Sigmoid colon (tissue), 6 donors: ENCODE measurements at regions not wholly inside any gene's neighbourhood (a gene's known extent, or its start where the extent isn't known, plus 50 kb on each side); places are given as distances from the start of the nearest gene placed in this dataset.

Source experiments
- DNase-seq: peaks from one replicate; pipeline ENCODE4 v3.0.0-alpha.2; 2019
- H3K27ac ChIP-seq, 4 donors: fragments of 200-600 bp; sonication (generic); one replicate each; pipeline ENCODE4 v1.5.1; 2016 to 2019; ENCODE audit warnings: mild to moderate bottlenecking in 1 of 4
- H3K27me3 ChIP-seq, 3 donors: fragments of 200-600 bp; sonication (generic); one replicate each; pipeline ENCODE4 v1.5.1; 2019; ENCODE audit warnings: mild to moderate bottlenecking in 1 of 3
- H3K36me3 ChIP-seq, 4 donors: fragments of 200-600 bp; sonication (generic); one replicate each; pipeline ENCODE4 v1.5.1; 2016 to 2019
- H3K4me1 ChIP-seq, 4 donors: fragments of 200-600 bp; sonication (generic); one replicate each; pipeline ENCODE4 v1.5.1; 2017 to 2019
- H3K4me3 ChIP-seq, 4 donors: fragments of 200-600 bp; sonication (generic); one replicate each; pipeline ENCODE4 v1.5.1; 2017 to 2019; ENCODE audit warnings: mild to moderate bottlenecking in 2 of 4, moderate library complexity in 1 of 4
- H3K9me3 ChIP-seq, 4 donors: fragments of 200-600 bp in 3 of 4; sonication (generic) in 3 of 4; one replicate each; pipeline versions ENCODE4 v1.5.1 to v1.6.1; 2013 to 2019
- CTCF ChIP-seq, 4 experiments: fragments of 450-650 bp in 3 of 4; fragments of 200-600 bp in 1 of 4; IDR thresholded peaks; one replicate each; pipeline ENCODE4 v1.5.1; 2016 to 2019; ENCODE audit warnings: antibody characterized with exemption in 4 of 4, mild to moderate bottlenecking in 3 of 4, moderate library complexity in 2 of 4
- EP300 ChIP-seq, 4 donors: sonication (generic); formaldehyde crosslinking; IDR thresholded peaks; one replicate each; pipeline ENCODE4 v1.6.1; 2017; ENCODE audit warnings: antibody characterized with exemption in 4 of 4
- POLR2A ChIP-seq, 2 donors: fragments of 450-650 bp; IDR thresholded peaks; one replicate each; pipeline ENCODE4 v1.6.1; 2016; ENCODE audit warnings: antibody characterized with exemption in 2 of 2, mild to moderate bottlenecking in 2 of 2, moderate library complexity in 2 of 2
- POLR2AphosphoS5 ChIP-seq, 4 donors: sonication (generic); formaldehyde crosslinking; IDR thresholded peaks; one replicate each; pipeline ENCODE4 v1.6.1; 2017; ENCODE audit warnings: antibody characterized with exemption in 4 of 4
- WGBS, 2 donors: extraction: QIAGEN DNeasy Blood & Tissue Kit; methylation state at CpG; one replicate each; pipeline ENCODE4 v1.1.7; 2013; 5-methylcytosine and 5-hydroxymethylcytosine counted together
- intact Hi-C: fragments of 100-400 bp; cut with DNase I; formaldehyde crosslinking; loops from one replicate; pipeline ENCODE4 v1.15.1; 2023
- donor health status: healthy with polysubstance abuse.
- donor health status: healthy.

DNA sequence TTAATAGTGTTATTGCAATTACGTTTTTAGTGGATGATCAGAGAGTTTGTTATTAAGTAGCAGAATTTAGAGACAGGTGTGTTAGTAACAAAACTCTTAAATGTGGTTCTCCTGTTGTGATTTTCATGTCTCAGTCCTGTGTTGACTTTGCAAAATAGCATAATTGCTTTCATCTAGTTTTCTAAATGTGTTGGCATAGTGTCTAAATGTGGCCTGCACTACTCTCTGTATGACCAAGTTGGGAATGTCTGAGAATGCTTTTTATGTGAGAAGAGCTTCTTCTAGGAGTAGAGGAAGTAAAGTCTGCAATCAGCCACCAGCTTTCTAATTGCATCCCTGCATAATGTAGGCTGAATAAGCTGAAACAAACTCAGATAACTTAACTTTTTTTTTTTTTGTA lies 158.6 kb upstream of the FAT1 start:
- no peaks in the 10 kb centered on the region for H3K4me1 ChIP-seq
- intact Hi-C loops = no loop called here
- TF ChIP-seq POLR2A (IDR thresholded peaks at IDR 0.05) (no peak), POLR2AphosphoS5 (IDR thresholded peaks at IDR 0.05) (no peak), EP300 (IDR thresholded peaks at IDR 0.05) (no peak), CTCF (IDR thresholded peaks at IDR 0.05) (no peak)
- H3K27me3 ChIP-seq = no peaks in the 10 kb centered on the region
- no peak overlapping the region for H3K27ac ChIP-seq
- WGBS, 2 donors = 78 to 86% methylated on average over 1 of the region's 1 CpG
- H3K36me3 ChIP-seq = no peaks in the 10 kb centered on the region
- no peak overlapping the region for H3K4me3 ChIP-seq
- DNase-seq = no peak
- no peaks in the 10 kb centered on the region for H3K9me3 ChIP-seq

GRCh38 chr4:186885289-186885688 lies 161.6 kb upstream of the FAT1 start:
- Histone ChIP-seq H3K4me3 (no peak overlapping the region), H3K4me1 (no peaks in the 10 kb centered on the region), H3K9me3 (no peaks in the 10 kb centered on the region), H3K36me3 (no peaks in the 10 kb centered on the region), H3K27ac (no peak overlapping the region), H3K27me3 (no peaks in the 10 kb centered on the region)
- intact Hi-C loops = no loop called here
- no peak for DNase-seq
- 80 to 85% methylated on average over 6 of the region's 6 CpGs for WGBS, 2 donors
- TF ChIP-seq CTCF (IDR thresholded peaks at IDR 0.05) (no peak), POLR2A (IDR thresholded peaks at IDR 0.05) (no peak), EP300 (IDR thresholded peaks at IDR 0.05) (no peak), POLR2AphosphoS5 (IDR thresholded peaks at IDR 0.05) (no peak)

DNA sequence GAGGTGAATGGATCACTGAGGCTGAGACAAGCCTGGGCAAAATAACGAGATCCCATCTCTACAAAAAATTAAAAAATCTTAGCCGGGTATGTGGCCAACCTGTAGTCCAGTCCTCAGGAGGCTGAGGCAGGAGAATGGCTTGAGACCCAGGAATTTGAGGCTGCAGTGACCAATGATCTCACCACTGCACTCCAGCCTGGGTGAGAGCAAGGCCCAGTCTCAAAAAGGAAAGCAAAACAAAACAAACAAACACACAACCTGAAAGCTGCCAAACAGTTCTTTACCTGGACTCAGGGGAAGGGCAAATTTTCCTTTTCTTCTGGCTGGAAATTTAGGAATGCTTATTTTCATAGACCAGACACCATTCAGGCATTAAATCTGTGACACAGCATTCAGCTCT lies 163.1 kb upstream of the FAT1 start:
- no peak for DNase-seq
- Histone ChIP-seq H3K9me3 (no peaks in the 10 kb centered on the region), H3K4me1 (no peaks in the 10 kb centered on the region), H3K4me3 (no peak overlapping the region), H3K27me3 (no peaks in the 10 kb centered on the region), H3K36me3 (no peaks in the 10 kb centered on the region), H3K27ac (no peak overlapping the region)
- TF ChIP-seq EP300 (IDR thresholded peaks at IDR 0.05) (no peak), POLR2A (IDR thresholded peaks at IDR 0.05) (no peak), POLR2AphosphoS5 (IDR thresholded peaks at IDR 0.05) (no peak), CTCF (IDR thresholded peaks at IDR 0.05) (no peak)
- intact Hi-C loops = no loop called here
- 92% methylated on average over 2 of the region's 2 CpGs for WGBS, 2 donors

DNA sequence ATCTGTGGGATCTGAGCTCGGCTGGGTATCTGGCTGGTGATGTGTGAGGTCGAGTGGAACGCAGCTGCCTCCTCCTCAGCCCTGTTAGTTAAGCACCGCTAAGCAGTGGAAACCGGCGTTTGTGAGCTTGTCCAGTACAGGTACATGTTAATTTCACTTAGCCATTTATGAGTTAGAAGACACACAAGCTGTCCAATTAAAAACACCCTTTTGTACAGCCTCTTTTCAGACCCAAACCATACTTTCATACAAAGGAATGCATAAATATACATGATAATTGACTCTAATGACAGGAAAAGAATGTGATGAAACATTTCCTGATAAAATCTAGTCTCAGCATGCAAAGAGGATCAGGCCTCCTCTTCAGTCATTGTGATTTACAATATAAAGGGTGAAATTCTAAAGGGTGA lies 163.6 kb upstream of the FAT1 start:
- TF ChIP-seq POLR2A (IDR thresholded peaks at IDR 0.05) (no peak), EP300 (IDR thresholded peaks at IDR 0.05) (no peak), CTCF (IDR thresholded peaks at IDR 0.05) (no peak), POLR2AphosphoS5 (IDR thresholded peaks at IDR 0.05) (no peak)
- Histone ChIP-seq H3K36me3 (no peaks in the 10 kb centered on the region), H3K27me3 (no peaks in the 10 kb centered on the region), H3K4me1 (no peaks in the 10 kb centered on the region), H3K27ac (no peak overlapping the region), H3K4me3 (no peak overlapping the region), H3K9me3 (no peaks in the 10 kb centered on the region)
- intact Hi-C loops = no loop called here
- WGBS, 2 donors = 83 to 90% methylated on average over 6 of the region's 6 CpGs
- DNase-seq = no peak

GRCh38 chr4:186887752-186888151 lies 164.1 kb upstream of the FAT1 start:
- Histone ChIP-seq H3K4me1 (no peaks in the 10 kb centered on the region), H3K27me3 (no peaks in the 10 kb centered on the region), H3K9me3 (no peaks in the 10 kb centered on the region), H3K27ac (no peak overlapping the region), H3K36me3 (no peaks in the 10 kb centered on the region), H3K4me3 (no peak overlapping the region)
- WGBS, 2 donors = 85 to 94% methylated on average over 6 of the region's 6 CpGs
- TF ChIP-seq EP300 (IDR thresholded peaks at IDR 0.05) (no peak), CTCF (IDR thresholded peaks at IDR 0.05) (no peak), POLR2A (IDR thresholded peaks at IDR 0.05) (no peak), POLR2AphosphoS5 (IDR thresholded peaks at IDR 0.05) (no peak)
- intact Hi-C loops = no loop called here
- DNase-seq = no peak
